ENCODE measurements at regions not wholly inside any gene's neighbourhood (a gene's known extent, or its start where the extent isn't known, plus 50 kb on each side); places are given as distances from the start of the nearest gene placed in this dataset.

DNA sequence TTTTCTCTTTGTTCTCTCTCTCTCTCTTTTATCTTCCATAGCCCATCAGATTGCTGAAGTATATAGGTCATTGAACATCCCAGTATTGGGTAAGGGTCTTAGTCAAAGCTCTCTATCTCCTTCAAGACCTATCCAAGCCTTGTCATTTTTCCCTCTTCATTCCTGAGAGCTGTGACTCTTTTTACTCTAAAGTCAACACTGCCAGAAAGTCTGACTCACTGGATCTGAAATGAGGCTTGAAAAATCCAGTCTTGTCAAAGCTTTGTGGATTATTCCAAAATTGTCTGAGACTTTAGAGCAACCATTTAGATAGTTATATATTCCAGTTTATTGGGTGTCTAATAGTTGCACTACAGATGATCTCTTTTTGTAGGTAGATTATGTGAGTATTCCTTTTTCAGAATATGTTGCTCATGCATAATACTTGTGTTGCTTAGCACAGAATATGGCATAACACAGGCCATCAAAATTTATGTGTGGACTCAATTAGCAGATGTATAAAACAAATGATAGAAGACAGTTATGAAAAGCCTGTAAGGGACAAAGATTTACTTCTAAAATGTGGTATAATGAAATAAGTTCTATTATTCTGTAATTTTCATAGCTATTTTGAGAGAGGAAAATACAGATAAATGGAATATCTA is 389.3 kb upstream of the PCDH9 start:
- no peak for TF ChIP-seq REST (IDR thresholded peaks at IDR 0.05; ENCODE audit: low read depth)
- no peak for TF ChIP-seq TAF1 (IDR thresholded peaks at IDR 0.05; ENCODE audit: low read depth)
